H9 (cell line): ENCODE measurements at regions not wholly inside any gene's neighbourhood (a gene's known extent, or its start where the extent isn't known, plus 50 kb on each side); places are given as distances from the start of the nearest gene placed in this dataset.
A peak's percentile ranks its signal among the peaks of the same experiment; 100 is the strongest.

Source experiments
- DNase-seq: peaks from one replicate; pipeline ENCODE4 v3.0.0-alpha.2; 2017
- H2AFZ ChIP-seq: one replicate; pipeline ENCODE4 v1.6.1; 2013; ENCODE audit warnings: mild to moderate bottlenecking, low read length, control low read depth, moderate library complexity
- H2AK5ac ChIP-seq: 2 replicates; pipeline ENCODE4 v1.6.1; 2013; ENCODE audit warnings: low read length, control low read depth, mixed read lengths; ENCODE audit not compliant: insufficient read length
- H2BK120ac ChIP-seq: one replicate; pipeline ENCODE4 v1.6.1; 2013; ENCODE audit warnings: low read depth, mild to moderate bottlenecking, low read length, control low read depth, inconsistent platforms; ENCODE audit not compliant: poor library complexity, severe bottlenecking
- H2BK12ac ChIP-seq: 2 replicates; pipeline ENCODE4 v1.6.1; 2013; ENCODE audit warnings: low read length, control low read depth, mixed read lengths, low read depth; ENCODE audit not compliant: insufficient read length
- H2BK15ac ChIP-seq: 2 replicates; pipeline ENCODE4 v1.6.1; 2013; ENCODE audit warnings: low read depth, low read length, control low read depth
- H2BK20ac ChIP-seq: one replicate; pipeline ENCODE4 v1.6.1; 2013; ENCODE audit warnings: low read depth, mild to moderate bottlenecking, low read length, control low read depth, inconsistent platforms; ENCODE audit not compliant: poor library complexity, severe bottlenecking
- H2BK5ac ChIP-seq: 2 replicates; pipeline ENCODE4 v1.6.1; 2013; ENCODE audit warnings: low read length, control low read depth, mixed read lengths; ENCODE audit not compliant: insufficient read length
- H3K14ac ChIP-seq: 2 replicates; pipeline ENCODE4 v1.6.1; 2013; ENCODE audit warnings: low read length, control low read depth; ENCODE audit not compliant: insufficient read depth
- H3K18ac ChIP-seq: 2 replicates; pipeline ENCODE4 v1.6.1; 2013; ENCODE audit warnings: low read depth, mild to moderate bottlenecking, mixed read lengths, low read length, control low read depth; ENCODE audit not compliant: insufficient read length
- H3K23ac ChIP-seq: 2 replicates; pipeline ENCODE4 v1.6.1; 2013; ENCODE audit warnings: low read length, control low read depth, mixed read lengths, low read depth; ENCODE audit not compliant: insufficient read length
- H3K23me2 ChIP-seq: 2 replicates; pipeline ENCODE4 v1.6.1; 2013; ENCODE audit warnings: low read depth, mild to moderate bottlenecking, mixed read lengths, low read length, control low read depth; ENCODE audit not compliant: insufficient read length, poor library complexity, severe bottlenecking
- H3K27ac ChIP-seq: 2 replicates; pipeline ENCODE4 v1.5.1; 2013; ENCODE audit warnings: low read length, control low read depth, mixed read lengths, low read depth; ENCODE audit not compliant: insufficient read length
- H3K27me3 ChIP-seq: 2 replicates; pipeline ENCODE4 v1.6.1; 2013; ENCODE audit warnings: low read length, control low read depth, inconsistent platforms; ENCODE audit not compliant: insufficient read depth
- H3K4ac ChIP-seq: 2 replicates; pipeline ENCODE4 v1.6.1; 2013; ENCODE audit warnings: low read depth, mild to moderate bottlenecking, control low read depth, inconsistent platforms, low read length, moderate library complexity
- H3K4me1 ChIP-seq: 2 replicates; pipeline ENCODE4 v1.6.1; 2013; ENCODE audit warnings: low read length, control low read depth, inconsistent platforms; ENCODE audit not compliant: insufficient read depth
- H3K4me2 ChIP-seq: 2 replicates; pipeline ENCODE4 v1.6.1; 2013; ENCODE audit warnings: low read length, control low read depth, mixed read lengths; ENCODE audit not compliant: insufficient read length, insufficient read depth
- H3K56ac ChIP-seq: 2 replicates; pipeline ENCODE4 v1.6.1; 2013; ENCODE audit warnings: low read depth, mild to moderate bottlenecking, mixed read lengths, low read length, control low read depth; ENCODE audit not compliant: insufficient read length
- H3K79me1 ChIP-seq: 2 replicates; pipeline ENCODE4 v1.6.1; 2013; ENCODE audit warnings: low read depth, mild to moderate bottlenecking, moderate library complexity, low read length, control low read depth, inconsistent platforms; ENCODE audit not compliant: insufficient read depth, poor library complexity, severe bottlenecking
- H3K79me2 ChIP-seq: 2 replicates; pipeline ENCODE4 v1.6.1; 2013; ENCODE audit warnings: low read length, control low read depth, inconsistent platforms; ENCODE audit not compliant: insufficient read depth
- H3K9ac ChIP-seq: 2 replicates; pipeline ENCODE4 v1.6.1; 2013; ENCODE audit warnings: low read length, control low read depth, mixed read lengths; ENCODE audit not compliant: insufficient read length; ENCODE audit errors: extremely low read depth
- H3K9me3 ChIP-seq: one replicate; pipeline ENCODE4 v1.6.1; 2013; ENCODE audit warnings: low read depth, low read length, inconsistent platforms; ENCODE audit not compliant: control insufficient read depth
- H3T11ph ChIP-seq: one replicate; pipeline ENCODE4 v1.6.1; 2013; ENCODE audit warnings: mild to moderate bottlenecking, low read length, control low read depth, inconsistent platforms
- H4K20me1 ChIP-seq: one replicate; pipeline ENCODE4 v1.6.1; 2013; ENCODE audit not compliant: control insufficient read depth, insufficient read length, insufficient read depth
- H4K5ac ChIP-seq: 2 replicates; pipeline ENCODE4 v1.6.1; 2013; ENCODE audit warnings: low read depth, mild to moderate bottlenecking, mixed read lengths, low read length, control low read depth; ENCODE audit not compliant: insufficient read length
- H4K8ac ChIP-seq: replicated peaks from 2 replicates; pipeline ENCODE4 v1.6.1; 2013; ENCODE audit warnings: low read length, control low read depth, mixed read lengths, low read depth; ENCODE audit not compliant: insufficient read length
- H4K91ac ChIP-seq: 2 replicates; pipeline ENCODE4 v1.6.1; 2013; ENCODE audit warnings: low read depth, mild to moderate bottlenecking, moderate library complexity, mixed read lengths, low read length, control low read depth; ENCODE audit not compliant: insufficient read length
- H3K27ac Mint-ChIP-seq, 3 experiments: 2 replicates in 2 of 3; 3 replicates in 1 of 3; pipeline ENCODE4 v1.8.0; 2020 to 2021; ENCODE audit warnings: mixed read lengths in 3 of 3, mild to moderate bottlenecking in 1 of 3, moderate library complexity in 1 of 3
- H3K27me3 Mint-ChIP-seq: 2 replicates; pipeline ENCODE4 v1.8.0; 2021; ENCODE audit warnings: low read depth, mild to moderate bottlenecking, moderate library complexity, mixed read lengths
- H3K36me3 Mint-ChIP-seq, 3 experiments: 2 replicates in 2 of 3; 3 replicates in 1 of 3; pipeline ENCODE4 v1.8.0; 2020 to 2021; ENCODE audit warnings: low read depth in 3 of 3, mixed read lengths in 3 of 3; ENCODE audit not compliant: insufficient read depth in 1 of 3
- H3K4me1 Mint-ChIP-seq, 2 experiments: 2 replicates each; pipeline ENCODE4 v1.8.0; 2020; ENCODE audit warnings: mixed read lengths in 2 of 2
- H3K4me3 Mint-ChIP-seq, 2 experiments: 2 replicates in 1 of 2; 3 replicates in 1 of 2; pipeline ENCODE4 v1.8.0; 2020 to 2021; ENCODE audit warnings: mild to moderate bottlenecking in 2 of 2, mixed read lengths in 2 of 2, moderate library complexity in 1 of 2
- H3K9me3 Mint-ChIP-seq, 2 experiments: 2 replicates in 1 of 2; 3 replicates in 1 of 2; pipeline ENCODE4 v1.8.0; 2020; ENCODE audit warnings: mild to moderate bottlenecking in 2 of 2, mixed read lengths in 2 of 2, moderate library complexity in 1 of 2
- CTCF ChIP-seq: fragments of 200-600 bp; sonication (generic); conservative IDR thresholded peaks from 3 replicates; pipeline ENCODE4 v1.8.0; 2021; ENCODE audit warnings: antibody characterized with exemption, mild to moderate bottlenecking
- WGBS: extraction: QIAGEN DNeasy Blood & Tissue Kit; methylation state at CpG from one replicate; pipeline ENCODE4 v1.1.7; 2013; ENCODE audit warnings: missing lambda C conversion rate, low lambda C conversion rate, mixed read lengths; ENCODE audit not compliant: insufficient read length; ENCODE audit errors: extremely low coverage; 5-methylcytosine and 5-hydroxymethylcytosine counted together

- H3K14ac ChIP-seq: no peak overlapping the region
- H4K8ac ChIP-seq: no peak overlapping the region
- H3K27ac ChIP-seq: no peak overlapping the region
- H3K4me2 ChIP-seq: no peak overlapping the region
- H3T11ph ChIP-seq: no peak overlapping the region
- peak; percentile 67 for TF ChIP-seq CTCF
- H3K56ac ChIP-seq: no peak overlapping the region
- H3K79me1 ChIP-seq: no peaks in the 10 kb centered on the region
- no peaks in the 10 kb centered on the region for H4K20me1 ChIP-seq
- no peak overlapping the region for H2AK5ac ChIP-seq
- no peaks in the 10 kb centered on the region; a peak in 1 of 5 replicates for H3K9me3 Mint-ChIP-seq
- no peaks in the 10 kb centered on the region for H3K27me3 ChIP-seq
- no peaks in the 10 kb centered on the region for H3K36me3 Mint-ChIP-seq
- no peak overlapping the region for H3K4ac ChIP-seq
- H2BK15ac ChIP-seq: no peak overlapping the region
- no peaks in the 10 kb centered on the region for H3K79me2 ChIP-seq
- H2BK5ac ChIP-seq: no peak overlapping the region
- no peak overlapping the region for H2AFZ ChIP-seq
- no peak overlapping the region; a peak in 1 of 5 replicates for H3K4me3 Mint-ChIP-seq
- H3K9me3 ChIP-seq: no peaks in the 10 kb centered on the region
- H4K91ac ChIP-seq: no peak overlapping the region
- H3K23me2 ChIP-seq: no peaks in the 10 kb centered on the region
- no peak overlapping the region for H2BK120ac ChIP-seq
- H4K5ac ChIP-seq: no peak overlapping the region
- DNase-seq: peak; percentile 66
- no peak overlapping the region for H3K18ac ChIP-seq
- H3K27ac Mint-ChIP-seq: no peak overlapping the region
- no peak overlapping the region for H3K23ac ChIP-seq
- H3K4me1 Mint-ChIP-seq: peaks cover 17 to 18% of the 10 kb centered on the region in 2 experiments
- WGBS: no CpG with 5 or more reads among the region's 7 CpGs
- no peak overlapping the region for H3K9ac ChIP-seq
- H2BK12ac ChIP-seq: no peak overlapping the region
- no peak overlapping the region for H2BK20ac ChIP-seq
- H3K27me3 Mint-ChIP-seq: no peaks in the 10 kb centered on the region; the same call in 1 of the 2 replicates
- H3K4me1 ChIP-seq: peaks cover 3% of the 10 kb centered on the region; the same call in 1 of the 2 replicates
Measured at GRCh38 chr14:22471545-22472121, 117.4 kb downstream of the DAD1 start.
